NCI-H526 (cell line): ENCODE measurements at regions not wholly inside any gene's neighbourhood (a gene's known extent, or its start where the extent isn't known, plus 50 kb on each side); places are given as distances from the start of the nearest gene placed in this dataset.
"Not testable (repeated sequence)": the region's sequence is repeated elsewhere in the genome, so short reads cannot be mapped to it uniquely, and the experiment has no call there.

Source experiments
- DNase-seq, 2 experiments: peaks; one replicate each; lab custom pipeline; 2025; lab: John Stamatoyannopoulos, UW

- DNase-seq = no peak
These were observed 97.6 kb upstream of the ANXA1 start for GRCh38 chr9:73054091-73054490.

- DNase-seq = no peak
These were observed 98.1 kb upstream of the ANXA1 start for GRCh38 chr9:73053543-73053942.

- no peak for DNase-seq
These were observed 98.2 kb upstream of the ALDH1A1 start for GRCh38 chr9:73050887-73051550.

- no peak for DNase-seq
These were observed 97.4 kb upstream of the ALDH1A1 start for GRCh38 chr9:73050065-73050816.

- no peak for DNase-seq
These were observed 96.4 kb upstream of the ALDH1A1 start for GRCh38 chr9:73049280-73049679.

GRCh38 chr9:73046769-73047168 is 93.9 kb upstream of the ALDH1A1 start:
- no peak for DNase-seq

- not testable (repeated sequence) for DNase-seq
These were observed 91.9 kb upstream of the ALDH1A1 start for GRCh38 chr9:73044776-73045175.

GRCh38 chr9:73042155-73042554 is 89.3 kb upstream of the ALDH1A1 start:
- DNase-seq = no peak

GRCh38 chr9:73039271-73040263 is 86.7 kb upstream of the ALDH1A1 start:
- DNase-seq = no peak

GRCh38 chr9:73038613-73039012 is 85.8 kb upstream of the ALDH1A1 start:
- DNase-seq = no peak

GRCh38 chr9:73038089-73038509 is 85.2 kb upstream of the ALDH1A1 start:
- DNase-seq = no peak

- DNase-seq = no peak
These were observed 84.8 kb upstream of the ALDH1A1 start for GRCh38 chr9:73037613-73038012.

- no peak for DNase-seq
These were observed 82.1 kb upstream of the ALDH1A1 start for GRCh38 chr9:73034962-73035361.

- no peak for DNase-seq
These were observed 78.5 kb upstream of the ALDH1A1 start for GRCh38 chr9:73031350-73031749.

- DNase-seq = no peak
These were observed 77.6 kb upstream of the ALDH1A1 start for GRCh38 chr9:73030370-73031030.

GRCh38 chr9:73029346-73029745 is 76.5 kb upstream of the ALDH1A1 start:
- no peak for DNase-seq

GRCh38 chr9:73026375-73026774 is 73.5 kb upstream of the ALDH1A1 start:
- no peak for DNase-seq

- DNase-seq = no peak
These were observed 71.8 kb upstream of the ALDH1A1 start for GRCh38 chr9:73024601-73025034.

GRCh38 chr9:73023025-73023541 is 70.2 kb upstream of the ALDH1A1 start:
- peak in 1 of 2 experiments; percentile 58 for DNase-seq

- DNase-seq = no peak
These were observed 69.5 kb upstream of the ALDH1A1 start for GRCh38 chr9:73022353-73022752.

- no peak for DNase-seq
These were observed 68.0 kb upstream of the ALDH1A1 start for GRCh38 chr9:73020877-73021276.

- DNase-seq = no peak
These were observed 61.2 kb upstream of the ALDH1A1 start for GRCh38 chr9:73014011-73014410.
